ENCODE measurements at regions not wholly inside any gene's neighbourhood (a gene's known extent, or its start where the extent isn't known, plus 50 kb on each side); places are given as distances from the start of the nearest gene placed in this dataset.

DNA sequence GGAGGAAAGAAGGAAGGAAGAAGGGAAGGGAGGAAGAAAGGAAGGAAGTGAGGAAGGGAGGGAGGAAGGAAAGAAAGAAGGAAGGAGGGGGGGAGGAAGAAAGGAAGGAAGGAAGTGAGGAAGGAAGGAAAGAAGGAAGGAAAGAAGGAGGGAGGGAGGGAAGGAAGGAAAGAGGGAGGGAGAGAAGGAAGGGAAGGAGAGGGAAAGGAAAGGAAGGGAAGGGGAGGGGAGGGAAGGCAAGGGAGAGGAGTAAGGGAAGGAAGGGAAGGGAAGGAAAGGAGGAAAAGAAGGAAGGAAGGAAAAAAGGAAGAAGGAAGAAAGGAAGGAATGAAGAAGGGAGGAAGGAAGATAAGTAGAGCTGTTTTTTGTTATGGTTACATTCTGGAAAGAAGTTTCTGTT is 141.2 kb downstream of the LRRC3B start:
- DNase-seq (ENCODE audit: low spot score in 2 of 2) = no peak

GRCh38 chr3:26766031-26766430 is 143.5 kb downstream of the LRRC3B start:
- Histone ChIP-seq H3K27me3 (ENCODE audit: low read depth) (no peaks in the 10 kb centered on the region), H3K9me3 (no peaks in the 10 kb centered on the region), H3K36me3 (replicated peaks) (no peaks in the 10 kb centered on the region), H3K4me3 (no peak overlapping the region), H3K4me1 (no peaks in the 10 kb centered on the region)
- in situ Hi-C loops (cut with MboI; ENCODE audit: low sequenced_read_pairs) = no loop called here
- DNase-seq (ENCODE audit: low spot score in 2 of 2) = no peak

More for the DNA sequence above, 141.2 kb downstream of the LRRC3B start:
- Histone ChIP-seq H3K27me3 (ENCODE audit: low read depth) (no peaks in the 10 kb centered on the region), H3K4me3 (no peak overlapping the region), H3K4me1 (no peaks in the 10 kb centered on the region), H3K36me3 (replicated peaks) (no peaks in the 10 kb centered on the region), H3K9me3 (no peaks in the 10 kb centered on the region)
- in situ Hi-C loops (cut with MboI; ENCODE audit: low sequenced_read_pairs) = no loop called here

GRCh38 chr3:26768068-26768651 is 145.6 kb downstream of the LRRC3B start:
- in situ Hi-C loops (cut with MboI; ENCODE audit: low sequenced_read_pairs) = no loop called here
- Histone ChIP-seq H3K9me3 (no peaks in the 10 kb centered on the region), H3K4me3 (no peak overlapping the region), H3K36me3 (replicated peaks) (no peaks in the 10 kb centered on the region), H3K27me3 (ENCODE audit: low read depth) (no peaks in the 10 kb centered on the region; the same call in 1 of the 2 replicates), H3K4me1 (no peaks in the 10 kb centered on the region)
- DNase-seq (ENCODE audit: low spot score in 2 of 2) = no peak

GRCh38 chr3:26799679-26800317 is 177.2 kb downstream of the LRRC3B start:
- no peak for DNase-seq (ENCODE audit: low spot score in 2 of 2)
- Histone ChIP-seq H3K4me3 (no peak overlapping the region), H3K4me1 (no peaks in the 10 kb centered on the region), H3K36me3 (replicated peaks) (no peaks in the 10 kb centered on the region), H3K9me3 (no peaks in the 10 kb centered on the region), H3K27me3 (ENCODE audit: low read depth) (peaks cover 3% of the 10 kb centered on the region; the same call in 1 of the 2 replicates)
- in situ Hi-C loops (cut with MboI; ENCODE audit: low sequenced_read_pairs) = no loop called here

- no peak overlapping the region for H3K4me3 ChIP-seq
- DNase-seq (ENCODE audit: low spot score in 2 of 2) = no peak
- in situ Hi-C loops (cut with MboI; ENCODE audit: low sequenced_read_pairs) = no loop called here
- no peaks in the 10 kb centered on the region for H3K27me3 ChIP-seq (ENCODE audit: low read depth)
- no peaks in the 10 kb centered on the region for H3K9me3 ChIP-seq
- H3K4me1 ChIP-seq = no peaks in the 10 kb centered on the region
- no peaks in the 10 kb centered on the region for H3K36me3 ChIP-seq (replicated peaks)
Observed at GRCh38 chr3:26807272-26807671, 184.7 kb downstream of the LRRC3B start.

- in situ Hi-C loops (cut with MboI; ENCODE audit: low sequenced_read_pairs) = no loop called here
- Histone ChIP-seq H3K4me1 (no peaks in the 10 kb centered on the region), H3K4me3 (no peak overlapping the region), H3K36me3 (replicated peaks) (no peaks in the 10 kb centered on the region), H3K9me3 (no peaks in the 10 kb centered on the region), H3K27me3 (ENCODE audit: low read depth) (no peaks in the 10 kb centered on the region)
- DNase-seq (ENCODE audit: low spot score in 2 of 2) = no peak
Observed at GRCh38 chr3:26825454-26825853, 202.9 kb downstream of the LRRC3B start.

GRCh38 chr3:26827169-26827568 is 204.6 kb downstream of the LRRC3B start:
- in situ Hi-C loops (cut with MboI; ENCODE audit: low sequenced_read_pairs) = no loop called here
- no peaks in the 10 kb centered on the region for H3K36me3 ChIP-seq (replicated peaks)
- H3K27me3 ChIP-seq (ENCODE audit: low read depth) = no peaks in the 10 kb centered on the region
- H3K4me1 ChIP-seq = no peaks in the 10 kb centered on the region
- DNase-seq (ENCODE audit: low spot score in 2 of 2) = no peak
- H3K9me3 ChIP-seq = no peaks in the 10 kb centered on the region
- no peak overlapping the region for H3K4me3 ChIP-seq

GRCh38 chr3:26838026-26838425 is 215.5 kb downstream of the LRRC3B start:
- in situ Hi-C loops (cut with MboI; ENCODE audit: low sequenced_read_pairs) = no loop called here
- no peaks in the 10 kb centered on the region for H3K27me3 ChIP-seq (ENCODE audit: low read depth)

DNA sequence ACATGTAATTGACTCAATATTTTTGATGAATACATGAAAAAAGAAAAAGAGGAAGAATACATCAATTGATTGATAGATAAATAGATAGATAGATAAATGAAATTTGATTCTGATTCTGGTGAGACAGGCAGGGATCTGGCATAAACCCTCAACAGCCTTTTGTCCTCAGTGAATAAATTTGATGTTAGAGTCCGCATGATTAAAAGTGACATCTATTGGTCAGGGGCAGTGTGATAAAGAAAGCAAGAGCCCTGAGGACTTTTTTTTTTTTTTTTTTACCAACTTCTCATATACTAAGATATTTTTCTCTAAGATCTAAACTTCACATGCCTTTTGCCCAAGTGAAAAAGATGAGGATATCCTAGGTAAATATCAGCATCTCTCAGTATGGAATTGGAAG is 216.4 kb downstream of the LRRC3B start:
- no peaks in the 10 kb centered on the region for H3K36me3 ChIP-seq (replicated peaks)
- H3K4me3 ChIP-seq = no peak overlapping the region
- no peak for DNase-seq (ENCODE audit: low spot score in 2 of 2)
- H3K9me3 ChIP-seq = no peaks in the 10 kb centered on the region
- in situ Hi-C loops (cut with MboI; ENCODE audit: low sequenced_read_pairs) = no loop called here
- H3K4me1 ChIP-seq = no peaks in the 10 kb centered on the region
- no peaks in the 10 kb centered on the region for H3K27me3 ChIP-seq (ENCODE audit: low read depth)

More at GRCh38 chr3:26838026-26838425, 215.5 kb downstream of the LRRC3B start:
- Histone ChIP-seq H3K4me3 (no peak overlapping the region), H3K4me1 (no peaks in the 10 kb centered on the region), H3K9me3 (no peaks in the 10 kb centered on the region), H3K36me3 (replicated peaks) (no peaks in the 10 kb centered on the region)
- no peak for DNase-seq (ENCODE audit: low spot score in 2 of 2)

GRCh38 chr3:26840272-26840870 is 217.8 kb downstream of the LRRC3B start:
- no peaks in the 10 kb centered on the region for H3K4me1 ChIP-seq
- no peak for DNase-seq (ENCODE audit: low spot score in 2 of 2)
- in situ Hi-C loops (cut with MboI; ENCODE audit: low sequenced_read_pairs) = no loop called here
- no peak overlapping the region for H3K4me3 ChIP-seq
- H3K36me3 ChIP-seq (replicated peaks) = no peaks in the 10 kb centered on the region
- no peaks in the 10 kb centered on the region for H3K9me3 ChIP-seq
- no peaks in the 10 kb centered on the region for H3K27me3 ChIP-seq (ENCODE audit: low read depth)

DNA sequence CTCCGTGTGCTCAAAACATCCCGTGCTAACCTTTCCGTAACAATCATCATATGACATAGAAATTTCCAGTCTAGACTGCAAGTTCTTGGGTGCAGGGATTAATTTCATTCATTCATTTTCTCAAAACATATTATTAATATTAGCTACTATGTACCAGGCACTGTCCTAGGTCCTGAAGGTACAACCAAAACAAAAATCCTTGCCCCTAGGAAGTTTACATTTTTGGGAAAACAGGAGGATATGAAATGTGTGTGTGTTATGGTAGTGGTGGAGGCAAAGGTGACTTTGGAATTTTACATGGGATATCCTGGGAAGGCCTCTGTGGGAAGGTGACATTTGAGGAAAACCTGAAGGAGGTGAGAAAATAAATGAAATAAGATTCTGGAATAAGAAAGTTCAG is 222.6 kb downstream of the LRRC3B start:
- Histone ChIP-seq H3K4me3 (no peak overlapping the region), H3K27me3 (ENCODE audit: low read depth) (no peaks in the 10 kb centered on the region), H3K4me1 (no peaks in the 10 kb centered on the region), H3K9me3 (no peaks in the 10 kb centered on the region), H3K36me3 (replicated peaks) (no peaks in the 10 kb centered on the region)
- in situ Hi-C loops (cut with MboI; ENCODE audit: low sequenced_read_pairs) = no loop called here
- DNase-seq (ENCODE audit: low spot score in 2 of 2) = no peak

GRCh38 chr3:26847680-26848079 is 225.1 kb downstream of the LRRC3B start:
- in situ Hi-C loops (cut with MboI; ENCODE audit: low sequenced_read_pairs) = no loop called here
- DNase-seq (ENCODE audit: low spot score in 2 of 2) = no peak
- Histone ChIP-seq H3K27me3 (ENCODE audit: low read depth) (no peaks in the 10 kb centered on the region), H3K36me3 (replicated peaks) (no peaks in the 10 kb centered on the region), H3K4me1 (no peaks in the 10 kb centered on the region), H3K9me3 (no peaks in the 10 kb centered on the region), H3K4me3 (no peak overlapping the region)

- DNase-seq (ENCODE audit: low spot score in 2 of 2) = no peak
- Histone ChIP-seq H3K4me1 (no peaks in the 10 kb centered on the region), H3K36me3 (replicated peaks) (no peaks in the 10 kb centered on the region), H3K9me3 (no peaks in the 10 kb centered on the region), H3K27me3 (ENCODE audit: low read depth) (no peaks in the 10 kb centered on the region; the same call in 1 of the 2 replicates), H3K4me3 (no peak overlapping the region)
- in situ Hi-C loops (cut with MboI; ENCODE audit: low sequenced_read_pairs) = no loop called here
Observed at GRCh38 chr3:26894443-26894842, 271.9 kb downstream of the LRRC3B start.

GRCh38 chr3:26915208-26915607 is 292.6 kb downstream of the LRRC3B start:
- Histone ChIP-seq H3K36me3 (replicated peaks) (no peaks in the 10 kb centered on the region), H3K27me3 (ENCODE audit: low read depth) (no peaks in the 10 kb centered on the region), H3K9me3 (no peaks in the 10 kb centered on the region), H3K4me3 (no peak overlapping the region), H3K4me1 (no peaks in the 10 kb centered on the region)
- DNase-seq (ENCODE audit: low spot score in 2 of 2) = no peak
- in situ Hi-C loops (cut with MboI; ENCODE audit: low sequenced_read_pairs) = no loop called here
